HepG2 (cell line): ENCODE measurements at regions not wholly inside any gene's neighbourhood (a gene's known extent, or its start where the extent isn't known, plus 50 kb on each side); places are given as distances from the start of the nearest gene placed in this dataset.
"Not testable (repeated sequence)": the region's sequence is repeated elsewhere in the genome, so short reads cannot be mapped to it uniquely, and the experiment has no call there.

Experiments used
- ATAC-seq: fragments of 200-7000 bp; cut with Tn5 transposase; 3 replicates; pipeline ENCODE4 v1.9.1; 2020; ENCODE audit warnings: mild to moderate bottlenecking, moderate library complexity
- BruUV-seq: library from RNA; stranded (reverse); fragments of 400-500 nt; replicated peaks from 2 replicates; lab custom pipeline; 2021; lab: Mats Ljungman, UMichigan
- CTCF ChIA-PET: fragments of 300-600 bp; formaldehyde crosslinking; extraction: SDS; loops from one replicate; lab custom pipeline; 2021; ENCODE audit warnings: low total read pairs, inconsistent platforms, low intra/inter-chr PET ratio; lab: Yijun Ruan, JAX
- POLR2A ChIA-PET: fragments of 350-600 bp; sonication (Branson Sonifier 250); formaldehyde crosslinking; loops from one replicate; lab custom pipeline; 2020; ENCODE audit warnings: antibody characterized with exemption, inconsistent platforms; lab: Yijun Ruan, JAX
- DNase-seq: peaks from one replicate; pipeline ENCODE4 v3.0.0-alpha.2; 2015; ENCODE audit warnings: low spot score
- FAIRE-seq: peaks from 3 replicates; lab custom pipeline; 2011; peaks lifted over from hg19 to GRCh38; lab: Jason Lieb, UNC
- H2AFZ ChIP-seq: one replicate; pipeline ENCODE4 v1.6.1; 2011; ENCODE audit warnings: low read length, inconsistent platforms
- H3K27ac ChIP-seq: fragments of 300-600 bp; 3 replicates; pipeline ENCODE4 v1.8.0; 2011; ENCODE audit warnings: mixed run types, mild to moderate bottlenecking, mixed read lengths, low read length, inconsistent platforms; ENCODE audit not compliant: insufficient read depth; ENCODE audit errors: extremely low read length
- H3K27me3 ChIP-seq, 2 experiments: fragments of 200-600 bp in 1 of 2; 2 replicates in 1 of 2; 3 replicates in 1 of 2; pipeline versions ENCODE4 v1.6.0 to v1.8.0; 2011; ENCODE audit warnings: low read length in 2 of 2, mild to moderate bottlenecking in 2 of 2, moderate library complexity in 2 of 2, inconsistent platforms in 1 of 2; ENCODE audit not compliant: insufficient read depth in 2 of 2, control insufficient read depth in 1 of 2
- H3K36me3 ChIP-seq, 2 experiments: fragments of 200-600 bp in 1 of 2; replicated peaks in 1 of 2; 2 replicates in 1 of 2; 3 replicates in 1 of 2; pipeline versions ENCODE4 v1.5.1 to v1.8.0; 2011; ENCODE audit warnings: low read length in 2 of 2, inconsistent platforms in 1 of 2; ENCODE audit not compliant: insufficient read depth in 2 of 2, control insufficient read depth in 1 of 2
- H3K4me1 ChIP-seq: 2 replicates; pipeline ENCODE4 v1.5.1; 2012; ENCODE audit warnings: low read length, inconsistent platforms; ENCODE audit not compliant: insufficient read depth
- H3K4me2 ChIP-seq: 2 replicates; pipeline ENCODE4 v1.6.0; 2011; ENCODE audit warnings: low read depth, low read length, inconsistent platforms
- H3K4me3 ChIP-seq, 3 experiments: fragments of 200-600 bp in 1 of 3; sonication (generic), shearing (Covaris generic) in 1 of 3; replicated peaks in 1 of 3; 2 replicates each; pipeline ENCODE4 v1.5.1; 2011 to 2016; ENCODE audit warnings: low read length in 3 of 3, inconsistent platforms in 2 of 3, low read depth in 2 of 3, mild to moderate bottlenecking in 2 of 3, control low read depth in 1 of 3, mixed read lengths in 1 of 3; ENCODE audit not compliant: insufficient read depth in 1 of 3
- H3K79me2 ChIP-seq: one replicate; pipeline ENCODE4 v1.6.1; 2011; ENCODE audit warnings: low read length, inconsistent platforms; ENCODE audit not compliant: insufficient read depth
- H3K9ac ChIP-seq: 2 replicates; pipeline ENCODE4 v1.6.0; 2011; ENCODE audit warnings: mild to moderate bottlenecking, low read depth, low read length, inconsistent platforms; ENCODE audit not compliant: insufficient read depth
- H3K9me3 ChIP-seq: 2 replicates; pipeline ENCODE4 v1.5.1; 2012; ENCODE audit warnings: mild to moderate bottlenecking, low read length
- H4K20me1 ChIP-seq: 2 replicates; pipeline ENCODE4 v1.6.0; 2011; ENCODE audit warnings: inconsistent platforms, mild to moderate bottlenecking, low read length, moderate library complexity; ENCODE audit not compliant: insufficient read depth
- CBX1 ChIP-seq: IDR thresholded peaks from one replicate; pipeline ENCODE4 v1.6.1; 2016; ENCODE audit warnings: antibody characterized with exemption, low read depth
- MEF2D ChIP-seq: sonication (generic); formaldehyde crosslinking; IDR thresholded peaks from 2 replicates; pipeline ENCODE4 v1.5.1; 2020; ENCODE audit warnings: mild to moderate bottlenecking, missing genetic modification reagents
- SOX6 ChIP-seq, 2 experiments: fragments of 450-650 bp in 1 of 2; sonication (generic) in 1 of 2; formaldehyde crosslinking in 1 of 2; IDR thresholded peaks; 2 replicates each; pipeline versions ENCODE4 v1.4.0 to v1.6.1; 2017 to 2020; ENCODE audit warnings: antibody characterized with exemption in 1 of 2, mild to moderate bottlenecking in 1 of 2, missing genetic modification reagents in 1 of 2
- SP140L ChIP-seq: sonication (generic); formaldehyde crosslinking; IDR thresholded peaks from 2 replicates; pipeline ENCODE4 v1.4.0; 2020; ENCODE audit warnings: missing genetic modification reagents, borderline replicate concordance
- ZNF564 ChIP-seq: sonication (generic); formaldehyde crosslinking; IDR thresholded peaks from 2 replicates; pipeline ENCODE4 v1.8.1; 2023; ENCODE audit warnings: mild to moderate bottlenecking, missing genetic modification reagents
- WGBS: methylation state at CpG from one replicate; pipeline ENCODE4 v1.1.6; 2017; ENCODE audit warnings: low lambda C conversion rate; 5-methylcytosine and 5-hydroxymethylcytosine counted together
- in situ Hi-C: cut with HindIII; loops from 2 replicates; pipeline ENCODE4 v1.10.0; 2017; ENCODE audit warnings: low pct_unique_long_range_greater_than_20kb; ENCODE audit not compliant: extremely low pct_ligation_motif_present
- intact Hi-C: fragments of 100-400 bp; cut with micrococcal nuclease; formaldehyde crosslinking; loops from one replicate; pipeline ENCODE4 v1.10.0; 2022; ENCODE audit not compliant: unreplicated experiment
- TF ChIP-seq, protein P1 (sequence below): sonication (generic); formaldehyde crosslinking; IDR thresholded peaks from 2 replicates; pipeline ENCODE4 v1.5.0; 2020; ENCODE audit warnings: mild to moderate bottlenecking, missing genetic modification reagents
- TF ChIP-seq, protein P2 (sequence below): IDR thresholded peaks from 2 replicates; pipeline ENCODE4 v1.6.1; 2012; ENCODE audit warnings: low read length, improper control_type of control experiment

DNA sequence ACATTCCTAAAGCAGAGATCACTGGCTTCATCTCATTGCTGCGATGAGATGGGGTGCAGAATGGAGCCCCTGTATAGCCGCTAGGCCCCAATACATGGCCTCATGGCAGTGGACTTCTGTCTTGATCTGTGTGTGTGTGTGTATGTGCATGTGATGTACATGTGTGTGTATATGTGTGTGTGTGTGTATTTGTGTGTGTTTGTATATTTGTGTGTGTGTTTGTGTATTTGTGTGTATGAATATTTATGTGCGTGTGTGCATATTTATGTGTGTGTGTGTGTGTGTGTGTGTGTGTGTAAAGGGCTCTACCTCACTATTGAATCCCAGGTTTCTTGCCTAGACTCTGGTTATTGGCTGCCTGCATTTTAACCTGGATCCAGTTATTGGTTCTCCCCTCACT lies 958.2 kb downstream of the GRID1 start:
- CTCF ChIA-PET = no interaction called here
- H4K20me1 ChIP-seq = no peaks in the 10 kb centered on the region
- no TSS peak for BruUV-seq
- no peak for FAIRE-seq
- intact Hi-C loops (no loop called here), in situ Hi-C loops (no loop called here)
- no peaks in the 10 kb centered on the region for H3K27me3 ChIP-seq
- ATAC-seq = no peak
- no peaks in the 10 kb centered on the region for H3K79me2 ChIP-seq
- no peak for DNase-seq
- H3K4me3 ChIP-seq = no peak overlapping the region
- TF ChIP-seq SOX6 (IDR thresholded peaks at IDR 0.05) (no peak), SOX6 (CRISPR knock-in tag; IDR thresholded peaks at IDR 0.05) (no peak), SP140L (CRISPR knock-in tag) (no peak), CBX1 (no peak), ZNF564 (CRISPR knock-in tag) (no peak), MEF2D (CRISPR knock-in tag) (no peak)
- TF ChIP-seq, protein P1, sequence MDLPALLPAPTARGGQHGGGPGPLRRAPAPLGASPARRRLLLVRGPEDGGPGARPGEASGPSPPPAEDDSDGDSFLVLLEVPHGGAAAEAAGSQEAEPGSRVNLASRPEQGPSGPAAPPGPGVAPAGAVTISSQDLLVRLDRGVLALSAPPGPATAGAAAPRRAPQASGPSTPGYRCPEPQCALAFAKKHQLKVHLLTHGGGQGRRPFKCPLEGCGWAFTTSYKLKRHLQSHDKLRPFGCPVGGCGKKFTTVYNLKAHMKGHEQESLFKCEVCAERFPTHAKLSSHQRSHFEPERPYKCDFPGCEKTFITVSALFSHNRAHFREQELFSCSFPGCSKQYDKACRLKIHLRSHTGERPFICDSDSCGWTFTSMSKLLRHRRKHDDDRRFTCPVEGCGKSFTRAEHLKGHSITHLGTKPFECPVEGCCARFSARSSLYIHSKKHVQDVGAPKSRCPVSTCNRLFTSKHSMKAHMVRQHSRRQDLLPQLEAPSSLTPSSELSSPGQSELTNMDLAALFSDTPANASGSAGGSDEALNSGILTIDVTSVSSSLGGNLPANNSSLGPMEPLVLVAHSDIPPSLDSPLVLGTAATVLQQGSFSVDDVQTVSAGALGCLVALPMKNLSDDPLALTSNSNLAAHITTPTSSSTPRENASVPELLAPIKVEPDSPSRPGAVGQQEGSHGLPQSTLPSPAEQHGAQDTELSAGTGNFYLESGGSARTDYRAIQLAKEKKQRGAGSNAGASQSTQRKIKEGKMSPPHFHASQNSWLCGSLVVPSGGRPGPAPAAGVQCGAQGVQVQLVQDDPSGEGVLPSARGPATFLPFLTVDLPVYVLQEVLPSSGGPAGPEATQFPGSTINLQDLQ (CRISPR knock-in tag) = no peak
- TF ChIP-seq, protein P2, sequence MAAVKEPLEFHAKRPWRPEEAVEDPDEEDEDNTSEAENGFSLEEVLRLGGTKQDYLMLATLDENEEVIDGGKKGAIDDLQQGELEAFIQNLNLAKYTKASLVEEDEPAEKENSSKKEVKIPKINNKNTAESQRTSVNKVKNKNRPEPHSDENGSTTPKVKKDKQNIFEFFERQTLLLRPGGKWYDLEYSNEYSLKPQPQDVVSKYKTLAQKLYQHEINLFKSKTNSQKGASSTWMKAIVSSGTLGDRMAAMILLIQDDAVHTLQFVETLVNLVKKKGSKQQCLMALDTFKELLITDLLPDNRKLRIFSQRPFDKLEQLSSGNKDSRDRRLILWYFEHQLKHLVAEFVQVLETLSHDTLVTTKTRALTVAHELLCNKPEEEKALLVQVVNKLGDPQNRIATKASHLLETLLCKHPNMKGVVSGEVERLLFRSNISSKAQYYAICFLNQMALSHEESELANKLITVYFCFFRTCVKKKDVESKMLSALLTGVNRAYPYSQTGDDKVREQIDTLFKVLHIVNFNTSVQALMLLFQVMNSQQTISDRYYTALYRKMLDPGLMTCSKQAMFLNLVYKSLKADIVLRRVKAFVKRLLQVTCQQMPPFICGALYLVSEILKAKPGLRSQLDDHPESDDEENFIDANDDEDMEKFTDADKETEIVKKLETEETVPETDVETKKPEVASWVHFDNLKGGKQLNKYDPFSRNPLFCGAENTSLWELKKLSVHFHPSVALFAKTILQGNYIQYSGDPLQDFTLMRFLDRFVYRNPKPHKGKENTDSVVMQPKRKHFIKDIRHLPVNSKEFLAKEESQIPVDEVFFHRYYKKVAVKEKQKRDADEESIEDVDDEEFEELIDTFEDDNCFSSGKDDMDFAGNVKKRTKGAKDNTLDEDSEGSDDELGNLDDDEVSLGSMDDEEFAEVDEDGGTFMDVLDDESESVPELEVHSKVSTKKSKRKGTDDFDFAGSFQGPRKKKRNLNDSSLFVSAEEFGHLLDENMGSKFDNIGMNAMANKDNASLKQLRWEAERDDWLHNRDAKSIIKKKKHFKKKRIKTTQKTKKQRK = no peak
- no peak overlapping the region for H2AFZ ChIP-seq
- H3K36me3 ChIP-seq = no peaks in the 10 kb centered on the region
- POLR2A ChIA-PET = no interaction called here
- WGBS = 54% methylated on average over 3 of the region's 3 CpGs
- no peak overlapping the region for H3K4me2 ChIP-seq
- H3K9me3 ChIP-seq = no peaks in the 10 kb centered on the region; the same call in 1 of the 2 replicates
- no peak overlapping the region for H3K9ac ChIP-seq
- no peak overlapping the region for H3K27ac ChIP-seq
- H3K4me1 ChIP-seq = no peaks in the 10 kb centered on the region

DNA sequence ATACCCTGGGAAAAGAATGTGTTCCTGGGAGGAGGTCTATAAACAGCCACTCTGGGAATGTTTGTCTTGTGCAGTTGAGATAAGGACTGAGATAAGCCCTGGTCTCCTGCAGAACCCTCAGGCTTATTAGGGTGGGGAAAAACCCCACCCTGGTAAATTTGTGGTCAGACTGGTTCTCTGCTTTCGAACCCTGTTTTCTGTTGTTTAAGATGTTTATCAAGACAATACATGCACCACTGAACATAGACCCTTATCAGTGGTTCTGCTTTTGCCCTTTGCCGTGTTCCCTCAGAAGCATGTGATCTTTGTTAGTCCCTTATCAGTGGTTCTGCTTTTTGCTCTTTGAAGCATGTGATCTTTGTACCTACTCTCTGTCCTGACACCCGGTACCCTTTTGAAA lies 956.0 kb downstream of the GRID1 start:
- FAIRE-seq = not testable (repeated sequence)
- 0% methylated on average over 3 of the region's 3 CpGs for WGBS

More for the DNA sequence above, 956.0 kb downstream of the GRID1 start:
- H3K9me3 ChIP-seq, H3K27me3 ChIP-seq, ATAC-seq, H4K20me1 ChIP-seq, in situ Hi-C loops, H3K4me2 ChIP-seq, BruUV-seq, intact Hi-C loops, H3K36me3 ChIP-seq, H3K4me3 ChIP-seq, H2AFZ ChIP-seq, H3K79me2 ChIP-seq, POLR2A ChIA-PET, H3K9ac ChIP-seq, H3K4me1 ChIP-seq, CTCF ChIA-PET, H3K27ac ChIP-seq: not testable (repeated sequence)
- DNase-seq = peak; percentile 5
